KBM-7 (cell line): ENCODE measurements at regions not wholly inside any gene's neighbourhood (a gene's known extent, or its start where the extent isn't known, plus 50 kb on each side); places are given as distances from the start of the nearest gene placed in this dataset.

Experiments used
- DNase-seq: peaks from one replicate; pipeline ENCODE4 v3.0.0-alpha.2; 2015
- in situ Hi-C: fragments of 300-500 bp; cut with MboI; formaldehyde crosslinking; loops from 2 replicates; pipeline ENCODE4 v1.14.3; 2020; ENCODE audit warnings: low sequenced_read_pairs, low pct_unique_long_range_greater_than_20kb, mixed read lengths

DNA sequence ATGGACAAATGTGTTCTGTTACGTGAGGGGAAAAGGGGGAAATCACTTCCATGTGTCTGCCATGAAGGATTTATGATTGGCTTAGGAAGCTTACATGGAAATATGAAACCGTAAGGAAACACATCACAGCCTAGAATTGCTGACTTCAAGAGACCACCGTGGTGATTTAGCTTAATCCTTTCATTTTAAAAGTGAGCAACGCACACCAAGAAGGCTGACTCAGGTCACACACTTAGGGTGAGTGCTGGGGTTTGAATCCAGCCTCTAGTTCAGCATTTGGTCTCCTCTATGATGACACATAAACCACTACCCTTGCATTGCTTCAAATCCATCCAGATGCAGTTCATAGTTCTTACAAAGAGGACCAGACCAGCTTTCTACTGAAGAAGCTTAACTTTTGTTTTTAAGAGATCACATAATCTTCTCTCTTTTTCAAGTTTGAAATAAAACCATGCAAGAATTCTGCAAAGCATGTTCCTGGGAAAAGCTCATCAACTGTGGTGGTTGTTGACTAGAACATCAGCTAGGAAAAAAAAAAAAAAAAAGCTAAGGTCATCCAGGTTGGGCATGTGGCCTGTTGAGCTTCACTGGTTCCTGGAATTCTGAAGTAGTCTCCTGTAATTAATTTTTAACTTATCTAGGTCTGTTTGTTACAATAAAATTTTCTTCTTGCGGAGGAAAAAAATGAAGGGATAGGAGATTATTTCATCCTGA, 60.2 kb upstream of the KL start:
- no peak for DNase-seq
- in situ Hi-C loops, result no loop called here

DNA sequence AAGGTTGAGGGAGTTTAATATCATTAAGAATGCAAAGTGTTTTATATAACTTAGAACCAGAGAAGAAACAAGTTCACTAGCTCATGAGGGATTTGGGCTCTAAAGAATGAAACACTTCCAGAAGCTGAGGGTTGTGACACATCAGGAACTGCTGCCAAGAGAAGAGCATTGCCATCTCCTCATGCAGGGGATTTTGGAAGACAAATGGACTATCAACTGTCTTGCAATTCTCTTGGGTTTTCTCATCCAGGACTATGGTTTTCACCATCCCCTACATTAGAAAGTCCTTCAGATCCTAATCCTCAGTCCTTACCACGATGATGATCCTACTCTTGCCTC, 59.7 kb upstream of the KL start:
- DNase-seq, result no peak
- in situ Hi-C loops, result no loop called here

DNA sequence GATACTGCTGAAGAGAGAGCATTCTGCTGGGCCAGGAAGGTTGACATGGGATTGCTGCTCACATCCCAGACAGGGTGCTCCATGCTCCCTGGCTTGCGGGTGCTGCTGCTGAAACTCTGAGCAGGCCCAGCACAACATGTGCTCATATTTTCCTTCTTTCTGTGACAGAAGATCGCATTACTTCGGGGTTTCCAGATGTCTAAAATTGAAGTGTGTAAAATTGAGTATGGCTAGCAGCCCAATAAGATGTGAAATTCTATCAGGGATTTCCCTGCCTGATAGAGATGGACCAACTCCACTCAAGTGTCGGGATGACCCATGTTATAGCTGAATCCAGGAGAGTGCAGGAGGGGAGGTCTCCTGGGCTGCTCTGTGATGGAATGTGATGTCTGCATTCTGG, 55.6 kb upstream of the KL start:
- in situ Hi-C loops, result no loop called here
- DNase-seq, result no peak

DNA sequence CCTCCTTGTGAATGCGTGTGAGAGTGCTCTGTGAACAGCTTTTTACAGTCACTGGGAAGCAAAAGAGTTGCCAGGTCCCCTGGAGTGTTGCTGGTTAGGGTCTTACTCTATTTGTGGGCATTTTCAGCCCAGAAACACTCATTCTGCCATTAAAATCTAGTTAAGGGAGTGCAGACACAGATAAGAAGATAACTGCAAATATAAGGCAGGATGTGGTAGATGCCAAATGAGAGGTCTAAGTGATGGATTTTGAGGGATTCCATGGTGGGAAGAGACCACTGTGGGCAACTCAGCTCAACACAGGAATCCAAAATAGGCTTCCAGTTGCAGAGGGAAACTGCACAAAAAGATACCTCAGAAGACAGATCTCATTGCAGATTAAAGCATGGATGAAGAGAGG, 54.5 kb upstream of the KL start:
- in situ Hi-C loops, result no loop called here
- DNase-seq, result no peak

DNA sequence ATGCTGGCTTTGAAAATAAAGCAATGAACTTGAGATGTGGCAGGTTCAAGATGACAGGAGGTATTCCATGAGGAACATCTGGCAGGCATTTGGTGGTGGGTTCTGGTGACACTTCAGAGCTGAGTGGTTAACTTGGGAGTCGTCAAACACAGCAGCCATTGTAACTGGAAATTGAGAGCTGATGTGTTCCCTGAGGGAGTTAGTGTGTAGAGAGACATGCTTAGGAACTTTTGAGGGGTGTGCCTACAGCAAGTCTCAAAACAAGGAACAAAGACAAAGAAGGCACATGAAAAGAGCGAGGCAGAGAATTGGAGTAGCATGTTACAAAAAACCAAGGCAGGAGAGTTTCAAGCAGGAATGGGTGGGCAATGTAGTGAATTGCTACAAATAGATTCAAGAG, 53.9 kb upstream of the KL start:
- no peak for DNase-seq
- in situ Hi-C loops, result no loop called here

DNA sequence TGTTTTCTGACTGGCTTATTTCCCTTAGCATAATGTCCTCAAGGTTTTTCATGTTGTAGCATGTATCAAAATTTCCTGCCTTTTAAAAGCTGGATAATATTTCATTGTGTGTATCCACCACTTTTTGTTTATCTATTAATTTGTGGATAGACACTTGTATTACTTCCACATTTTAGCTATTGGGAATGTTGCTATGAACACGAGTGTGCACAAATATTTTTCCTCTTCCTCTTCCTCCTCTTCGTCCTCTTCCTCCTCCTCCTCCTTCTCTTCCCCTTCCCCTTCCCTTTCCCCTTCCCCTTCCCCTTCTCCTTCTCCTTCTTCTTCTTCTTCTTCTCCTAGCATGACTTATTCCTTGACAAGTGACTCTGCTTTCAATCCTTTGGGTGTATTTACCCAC, 51.2 kb upstream of the KL start:
- in situ Hi-C loops, result no loop called here
- DNase-seq, result no peak
